CD4-positive, CD25-positive, alpha-beta regulatory T cell (primary cell): ENCODE measurements at regions not wholly inside any gene's neighbourhood (a gene's known extent, or its start where the extent isn't known, plus 50 kb on each side); places are given as distances from the start of the nearest gene placed in this dataset.
"Not testable (repeated sequence)": the region's sequence is repeated elsewhere in the genome, so short reads cannot be mapped to it uniquely, and the experiment has no call there.

Source experiments
- ATAC-seq, 2 donors: fragments of 150-1000 bp; cut with Tn5 transposase; one replicate each; pipeline ENCODE4 v1.10.0; 2021; ENCODE audit warnings: low read depth in 2 of 2, moderate number of reproducible peaks in 2 of 2, moderate library complexity in 1 of 2
- DNase-seq, 3 donors: peaks; one replicate each; pipeline versions ENCODE4 v3.0.0 to v3.0.0-alpha.2; 2012 to 2022; ENCODE audit warnings: mixed read lengths in 1 of 3
- H3K27ac ChIP-seq: one replicate; pipeline ENCODE4 v1.7.0; 2013; ENCODE audit warnings: mild to moderate bottlenecking, low read length; ENCODE audit not compliant: insufficient read depth, poor library complexity, severe bottlenecking
- H3K27me3 ChIP-seq: one replicate; pipeline ENCODE4 v1.7.0; 2013; ENCODE audit warnings: low read length; ENCODE audit not compliant: control insufficient read depth, insufficient read depth
- H3K36me3 ChIP-seq: one replicate; pipeline ENCODE4 v1.7.0; 2013; ENCODE audit warnings: mild to moderate bottlenecking, low read length, moderate library complexity; ENCODE audit not compliant: control insufficient read depth, insufficient read depth
- H3K4me1 ChIP-seq: 2 replicates; pipeline ENCODE4 v1.7.0; 2013; ENCODE audit warnings: mild to moderate bottlenecking, low read length; ENCODE audit not compliant: insufficient read depth, control insufficient read depth, poor library complexity, severe bottlenecking
- H3K4me3 ChIP-seq: one replicate; pipeline ENCODE4 v1.7.0; 2013; ENCODE audit warnings: low read depth, mild to moderate bottlenecking, low read length, moderate library complexity
- H3K9me3 ChIP-seq, 2 experiments: 1 replicate in 1 of 2; 2 replicates in 1 of 2; pipeline ENCODE4 v1.7.0; 2013; ENCODE audit warnings: low read length in 2 of 2, mild to moderate bottlenecking in 1 of 2, moderate library complexity in 1 of 2; ENCODE audit not compliant: control insufficient read depth in 2 of 2
- H3K27ac Mint-ChIP-seq, 3 donors: one replicate each; pipeline ENCODE4 v1.8.0; 2020 to 2022; ENCODE audit warnings: mild to moderate bottlenecking in 3 of 3, mixed read lengths in 3 of 3, moderate library complexity in 2 of 3
- H3K27me3 Mint-ChIP-seq: one replicate; pipeline ENCODE4 v1.8.0; 2022; ENCODE audit warnings: mild to moderate bottlenecking, mixed read lengths
- H3K36me3 Mint-ChIP-seq: one replicate; pipeline ENCODE4 v1.8.0; 2020; ENCODE audit warnings: mixed read lengths
- H3K4me1 Mint-ChIP-seq, 4 donors: one replicate each; pipeline ENCODE4 v1.8.0; 2020 to 2022; ENCODE audit warnings: mixed read lengths in 4 of 4, mild to moderate bottlenecking in 1 of 4
- H3K4me3 Mint-ChIP-seq, 4 donors: one replicate each; pipeline ENCODE4 v1.8.0; 2020 to 2022; ENCODE audit warnings: mild to moderate bottlenecking in 4 of 4, mixed read lengths in 4 of 4, moderate library complexity in 3 of 4
- H3K9me3 Mint-ChIP-seq, 7 donors: one replicate each; pipeline ENCODE4 v1.8.0; 2020 to 2022; ENCODE audit warnings: mixed read lengths in 7 of 7, mild to moderate bottlenecking in 3 of 7, moderate library complexity in 2 of 7

DNA sequence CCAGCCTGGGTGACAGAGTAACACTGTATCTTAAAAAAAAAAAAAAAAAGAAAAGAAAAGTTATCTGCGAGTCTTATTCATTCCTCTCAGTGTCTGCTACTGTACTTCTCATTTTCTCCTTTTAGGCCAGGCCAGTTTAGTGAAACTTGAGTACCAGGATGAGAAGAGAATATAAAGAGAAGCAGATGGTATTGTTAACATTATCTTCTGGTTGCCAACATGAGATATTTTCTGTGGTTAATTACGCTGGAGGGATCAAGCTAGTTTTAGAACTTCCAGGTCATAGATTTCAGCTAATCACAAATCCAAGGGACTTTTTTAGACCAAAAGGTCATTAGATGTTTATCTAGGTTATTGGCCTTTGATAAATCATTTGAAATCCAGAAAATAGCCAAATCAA is 252.6 kb upstream of the SMIM30 start:
- no peak for ATAC-seq

DNA sequence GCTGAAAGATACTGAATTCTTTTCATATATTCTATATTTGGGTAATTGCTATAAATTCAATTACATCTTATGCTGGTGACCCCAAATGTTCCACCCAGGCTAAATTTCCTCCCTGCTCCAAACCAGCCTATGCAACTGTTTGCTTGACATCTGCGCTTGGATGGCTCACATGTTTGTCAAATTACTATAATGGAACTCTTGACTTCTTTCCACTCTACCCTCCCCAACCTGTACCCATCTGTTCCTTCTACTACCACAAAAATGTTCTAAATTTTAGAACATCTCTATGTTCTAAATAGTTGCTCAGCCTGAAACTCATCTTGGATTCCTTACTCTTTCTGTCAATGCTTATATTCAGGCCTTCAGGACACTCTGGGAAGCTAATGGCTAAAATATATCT is 249.9 kb upstream of the SMIM30 start:
- DNase-seq (no peak), ATAC-seq (no peak)
- Histone ChIP-seq H3K4me1 (no peaks in the 10 kb centered on the region), H3K36me3 (no peaks in the 10 kb centered on the region), H3K9me3 (no peaks in the 10 kb centered on the region), H3K27me3 (no peaks in the 10 kb centered on the region), H3K4me3 (no peak overlapping the region), H3K27ac (no peak overlapping the region)
- peaks cover 0 to 3% (median 0%) of the 10 kb centered on the region in 7 donors for H3K9me3 Mint-ChIP-seq
- H3K27me3 Mint-ChIP-seq: no peaks in the 10 kb centered on the region
- H3K36me3 Mint-ChIP-seq: no peaks in the 10 kb centered on the region
- no peak overlapping the region for H3K4me3 Mint-ChIP-seq
- no peak overlapping the region for H3K27ac Mint-ChIP-seq
- no peaks in the 10 kb centered on the region for H3K4me1 Mint-ChIP-seq

More for the DNA sequence above, 252.6 kb upstream of the SMIM30 start:
- Mint-ChIP-seq H3K27ac (no peak overlapping the region), H3K4me1 (no peaks in the 10 kb centered on the region), H3K27me3 (no peaks in the 10 kb centered on the region), H3K4me3 (no peak overlapping the region), H3K36me3 (no peaks in the 10 kb centered on the region), H3K9me3 (peaks cover 0 to 4% (median 0%) of the 10 kb centered on the region in 7 donors)
- Histone ChIP-seq H3K4me1 (no peaks in the 10 kb centered on the region), H3K27ac (no peak overlapping the region), H3K36me3 (no peaks in the 10 kb centered on the region), H3K9me3 (no peaks in the 10 kb centered on the region), H3K4me3 (no peak overlapping the region), H3K27me3 (no peaks in the 10 kb centered on the region)
- no peak for DNase-seq

- ATAC-seq (no peak), DNase-seq (no peak)
- no peaks in the 10 kb centered on the region for H3K27me3 ChIP-seq
- H3K36me3 Mint-ChIP-seq: no peaks in the 10 kb centered on the region
- H3K27ac Mint-ChIP-seq: no peak overlapping the region
- peaks cover 0 to 2% (median 0%) of the 10 kb centered on the region in 7 donors for H3K9me3 Mint-ChIP-seq
- H3K9me3 ChIP-seq: no peaks in the 10 kb centered on the region
- H3K4me3 Mint-ChIP-seq: peak overlapping the region in 1 of 4 donors; percentile 13
- no peaks in the 10 kb centered on the region for H3K36me3 ChIP-seq
- H3K4me3 ChIP-seq: no peak overlapping the region
- H3K4me1 Mint-ChIP-seq: no peaks in the 10 kb centered on the region
- H3K27ac ChIP-seq: no peak overlapping the region
- no peaks in the 10 kb centered on the region for H3K4me1 ChIP-seq
- no peaks in the 10 kb centered on the region for H3K27me3 Mint-ChIP-seq
Observed at GRCh38 chr7:113367041-113367586, 248.8 kb upstream of the SMIM30 start.

- H3K27me3 ChIP-seq: no peaks in the 10 kb centered on the region
- Mint-ChIP-seq H3K36me3 (no peaks in the 10 kb centered on the region), H3K27me3 (no peaks in the 10 kb centered on the region), H3K27ac (no peak overlapping the region), H3K9me3 (peaks cover 0 to 2% (median 0%) of the 10 kb centered on the region in 7 donors), H3K4me3 (no peak overlapping the region), H3K4me1 (no peaks in the 10 kb centered on the region)
- no peaks in the 10 kb centered on the region for H3K9me3 ChIP-seq
- no peak overlapping the region for H3K4me3 ChIP-seq
- H3K27ac ChIP-seq: no peak overlapping the region
- H3K4me1 ChIP-seq: no peaks in the 10 kb centered on the region
- ATAC-seq: no peak
- H3K36me3 ChIP-seq: no peaks in the 10 kb centered on the region
- DNase-seq: no peak
Observed at GRCh38 chr7:113366122-113366521, 247.8 kb upstream of the SMIM30 start.

- H3K9me3 Mint-ChIP-seq: peaks cover 0 to 4% (median 2%) of the 10 kb centered on the region in 7 donors
- Histone ChIP-seq H3K27ac (no peak overlapping the region), H3K4me1 (no peaks in the 10 kb centered on the region), H3K27me3 (no peaks in the 10 kb centered on the region), H3K9me3 (no peaks in the 10 kb centered on the region), H3K4me3 (no peak overlapping the region), H3K36me3 (no peaks in the 10 kb centered on the region)
- no peaks in the 10 kb centered on the region for H3K36me3 Mint-ChIP-seq
- DNase-seq (no peak), ATAC-seq (no peak)
- H3K4me1 Mint-ChIP-seq: no peaks in the 10 kb centered on the region
- H3K27me3 Mint-ChIP-seq: no peaks in the 10 kb centered on the region
- no peak overlapping the region for H3K27ac Mint-ChIP-seq
- H3K4me3 Mint-ChIP-seq: no peak overlapping the region
Observed at GRCh38 chr7:113349339-113349738, 231.0 kb upstream of the SMIM30 start.

DNA sequence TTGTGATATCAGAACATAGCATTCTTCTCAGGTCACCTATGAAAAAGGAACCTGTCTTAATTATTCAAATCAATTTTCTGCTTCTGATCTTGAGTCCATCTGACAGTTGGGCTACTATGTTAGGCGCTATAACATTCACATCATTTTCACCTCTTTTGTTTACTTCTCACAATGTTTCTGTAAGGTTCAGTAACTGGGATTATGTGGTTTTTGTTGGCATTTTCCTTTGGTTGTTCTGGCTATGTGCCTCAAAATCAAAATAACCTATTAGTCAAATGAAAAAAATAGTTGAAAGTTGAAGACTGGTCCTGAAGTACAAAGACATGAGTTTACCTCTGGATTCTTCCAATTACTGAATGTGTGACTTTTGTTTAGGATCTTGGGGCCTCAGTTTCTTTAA is 221.3 kb upstream of the SMIM30 start:
- H3K27me3 ChIP-seq: no peaks in the 10 kb centered on the region
- no peaks in the 10 kb centered on the region for H3K27me3 Mint-ChIP-seq
- no peak overlapping the region for H3K27ac ChIP-seq
- ATAC-seq: no peak
- H3K4me3 ChIP-seq: no peak overlapping the region
- H3K36me3 ChIP-seq: no peaks in the 10 kb centered on the region
- no peak for DNase-seq
- no peak overlapping the region for H3K4me3 Mint-ChIP-seq
- H3K36me3 Mint-ChIP-seq: no peaks in the 10 kb centered on the region
- peaks cover 0 to 8% (median 3%) of the 10 kb centered on the region in 7 donors for H3K9me3 Mint-ChIP-seq
- H3K27ac Mint-ChIP-seq: no peak overlapping the region
- no peaks in the 10 kb centered on the region for H3K9me3 ChIP-seq
- no peaks in the 10 kb centered on the region for H3K4me1 ChIP-seq
- no peaks in the 10 kb centered on the region for H3K4me1 Mint-ChIP-seq

DNA sequence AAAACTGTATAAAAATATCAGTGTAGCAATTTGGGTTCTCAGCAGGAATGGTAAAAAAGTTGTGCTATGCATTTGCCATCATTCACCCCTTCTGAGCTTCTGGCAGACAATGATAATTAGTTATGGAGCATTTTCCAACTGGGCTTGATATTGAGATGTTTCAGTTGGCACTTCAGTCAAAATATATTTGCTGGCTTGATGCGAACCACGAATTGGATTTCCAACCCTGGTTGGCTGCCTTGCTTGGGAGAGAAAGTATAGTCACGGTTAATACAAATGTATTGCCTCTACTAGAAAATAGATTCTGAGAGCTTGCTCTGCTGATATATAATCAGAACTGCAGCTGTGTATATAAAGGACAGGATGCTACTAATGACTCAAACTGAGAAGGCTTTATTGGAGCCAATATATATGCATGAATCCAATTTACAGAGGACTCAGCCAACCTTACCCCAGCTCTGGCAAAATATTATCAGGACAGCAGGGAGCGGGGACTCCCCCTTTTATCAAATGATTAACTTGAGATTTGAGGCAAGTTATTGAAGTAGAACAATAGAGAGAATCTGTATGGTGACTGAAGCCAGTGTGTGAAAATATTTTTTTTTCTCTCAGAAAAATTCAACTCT is 219.8 kb upstream of the SMIM30 start:
- ATAC-seq: no peak
- Histone ChIP-seq H3K36me3 (no peaks in the 10 kb centered on the region), H3K4me1 (no peaks in the 10 kb centered on the region), H3K27ac (no peak overlapping the region), H3K9me3 (no peaks in the 10 kb centered on the region), H3K27me3 (no peaks in the 10 kb centered on the region), H3K4me3 (no peak overlapping the region)
- H3K27me3 Mint-ChIP-seq: no peaks in the 10 kb centered on the region
- H3K4me3 Mint-ChIP-seq: no peak overlapping the region
- DNase-seq: no peak
- no peaks in the 10 kb centered on the region for H3K36me3 Mint-ChIP-seq
- peaks cover 0 to 8% (median 5%) of the 10 kb centered on the region in 7 donors for H3K9me3 Mint-ChIP-seq
- no peaks in the 10 kb centered on the region for H3K4me1 Mint-ChIP-seq
- H3K27ac Mint-ChIP-seq: no peak overlapping the region

- not testable (repeated sequence) for H3K27ac Mint-ChIP-seq, H3K36me3 Mint-ChIP-seq, H3K9me3 Mint-ChIP-seq, H3K9me3 ChIP-seq, H3K4me1 ChIP-seq, H3K4me1 Mint-ChIP-seq, H3K27me3 Mint-ChIP-seq, H3K36me3 ChIP-seq, H3K27ac ChIP-seq, ATAC-seq, H3K27me3 ChIP-seq, H3K4me3 ChIP-seq, H3K4me3 Mint-ChIP-seq, DNase-seq
Observed at GRCh38 chr7:113336838-113337237, 218.5 kb upstream of the SMIM30 start.
